ENCODE measurements at regions not wholly inside any gene's neighbourhood (a gene's known extent, or its start where the extent isn't known, plus 50 kb on each side); places are given as distances from the start of the nearest gene placed in this dataset.

DNA sequence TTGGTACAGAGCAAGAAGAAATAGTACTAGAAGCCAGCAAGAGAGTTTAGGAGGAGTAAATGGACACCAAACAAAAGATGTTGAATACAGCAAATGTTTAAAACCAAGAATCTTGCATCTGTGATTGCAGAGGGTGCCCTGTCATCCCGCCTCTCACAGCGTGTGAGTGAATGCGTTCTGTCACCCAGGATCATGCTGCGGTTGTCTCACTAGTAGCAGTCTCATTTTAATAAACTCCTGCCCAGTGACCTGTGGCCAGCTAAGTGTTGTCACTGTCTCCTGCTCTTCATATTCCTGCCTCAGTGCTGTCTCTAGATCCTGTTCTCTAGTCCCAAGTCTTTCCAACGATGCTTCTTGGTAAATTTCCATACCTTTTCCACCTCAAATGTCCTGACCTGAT is 584.6 kb downstream of the MCTP2 start:
- Histone ChIP-seq H3K36me3 (replicated peaks in 1 of 2; ENCODE audit: control insufficient read depth in 1 of 2, insufficient read depth in 2 of 2, low read length in 2 of 2) (no peaks in the 10 kb centered on the region), H3K4me1 (ENCODE audit: insufficient read depth, low read length) (no peaks in the 10 kb centered on the region), H3K4me2 (ENCODE audit: low read depth, low read length) (no peak overlapping the region), H3K4me3 (replicated peaks in 1 of 3; ENCODE audit: insufficient read depth in 1 of 3, low read depth in 2 of 3, low read length in 3 of 3) (no peak overlapping the region), H2AFZ (ENCODE audit: low read length) (no peak overlapping the region), H3K9me3 (ENCODE audit: low read length) (no peaks in the 10 kb centered on the region), H3K27me3 (ENCODE audit: control insufficient read depth in 1 of 2, insufficient read depth in 2 of 2, low read length in 2 of 2) (no peaks in the 10 kb centered on the region), H3K79me2 (ENCODE audit: insufficient read depth, low read length) (no peaks in the 10 kb centered on the region), H3K9ac (ENCODE audit: insufficient read depth, low read depth, low read length) (no peak overlapping the region), H4K20me1 (ENCODE audit: insufficient read depth, low read length) (no peaks in the 10 kb centered on the region), H3K27ac (ENCODE audit: extremely low read length, insufficient read depth, low read length) (no peak overlapping the region)
- no TSS peak for BruUV-seq (replicated peaks)
- POLR2A ChIA-PET, result no interaction called here
- in situ Hi-C loops (cut with HindIII; ENCODE audit: extremely low pct_ligation_motif_present, low pct_unique_long_range_greater_than_20kb), result loop anchor here (25.0 kb wide), 1 partner anchor 104 kb away; no protein-coding TSS in a partner anchor
- whole genome bisulfite sequencing (ENCODE audit: low lambda C conversion rate), result 25% methylated on average over 4 of the region's 5 CpGs
- intact Hi-C loops (cut with micrococcal nuclease; ENCODE audit: unreplicated experiment), result no loop called here
- CTCF ChIA-PET (ENCODE audit: low intra/inter-chr PET ratio, low total read pairs), result no interaction called here
- ATAC-seq (no peak), FAIRE-seq (no peak), DNase-seq (ENCODE audit: low spot score) (no peak)
- TF ChIP-seq, protein P1, sequence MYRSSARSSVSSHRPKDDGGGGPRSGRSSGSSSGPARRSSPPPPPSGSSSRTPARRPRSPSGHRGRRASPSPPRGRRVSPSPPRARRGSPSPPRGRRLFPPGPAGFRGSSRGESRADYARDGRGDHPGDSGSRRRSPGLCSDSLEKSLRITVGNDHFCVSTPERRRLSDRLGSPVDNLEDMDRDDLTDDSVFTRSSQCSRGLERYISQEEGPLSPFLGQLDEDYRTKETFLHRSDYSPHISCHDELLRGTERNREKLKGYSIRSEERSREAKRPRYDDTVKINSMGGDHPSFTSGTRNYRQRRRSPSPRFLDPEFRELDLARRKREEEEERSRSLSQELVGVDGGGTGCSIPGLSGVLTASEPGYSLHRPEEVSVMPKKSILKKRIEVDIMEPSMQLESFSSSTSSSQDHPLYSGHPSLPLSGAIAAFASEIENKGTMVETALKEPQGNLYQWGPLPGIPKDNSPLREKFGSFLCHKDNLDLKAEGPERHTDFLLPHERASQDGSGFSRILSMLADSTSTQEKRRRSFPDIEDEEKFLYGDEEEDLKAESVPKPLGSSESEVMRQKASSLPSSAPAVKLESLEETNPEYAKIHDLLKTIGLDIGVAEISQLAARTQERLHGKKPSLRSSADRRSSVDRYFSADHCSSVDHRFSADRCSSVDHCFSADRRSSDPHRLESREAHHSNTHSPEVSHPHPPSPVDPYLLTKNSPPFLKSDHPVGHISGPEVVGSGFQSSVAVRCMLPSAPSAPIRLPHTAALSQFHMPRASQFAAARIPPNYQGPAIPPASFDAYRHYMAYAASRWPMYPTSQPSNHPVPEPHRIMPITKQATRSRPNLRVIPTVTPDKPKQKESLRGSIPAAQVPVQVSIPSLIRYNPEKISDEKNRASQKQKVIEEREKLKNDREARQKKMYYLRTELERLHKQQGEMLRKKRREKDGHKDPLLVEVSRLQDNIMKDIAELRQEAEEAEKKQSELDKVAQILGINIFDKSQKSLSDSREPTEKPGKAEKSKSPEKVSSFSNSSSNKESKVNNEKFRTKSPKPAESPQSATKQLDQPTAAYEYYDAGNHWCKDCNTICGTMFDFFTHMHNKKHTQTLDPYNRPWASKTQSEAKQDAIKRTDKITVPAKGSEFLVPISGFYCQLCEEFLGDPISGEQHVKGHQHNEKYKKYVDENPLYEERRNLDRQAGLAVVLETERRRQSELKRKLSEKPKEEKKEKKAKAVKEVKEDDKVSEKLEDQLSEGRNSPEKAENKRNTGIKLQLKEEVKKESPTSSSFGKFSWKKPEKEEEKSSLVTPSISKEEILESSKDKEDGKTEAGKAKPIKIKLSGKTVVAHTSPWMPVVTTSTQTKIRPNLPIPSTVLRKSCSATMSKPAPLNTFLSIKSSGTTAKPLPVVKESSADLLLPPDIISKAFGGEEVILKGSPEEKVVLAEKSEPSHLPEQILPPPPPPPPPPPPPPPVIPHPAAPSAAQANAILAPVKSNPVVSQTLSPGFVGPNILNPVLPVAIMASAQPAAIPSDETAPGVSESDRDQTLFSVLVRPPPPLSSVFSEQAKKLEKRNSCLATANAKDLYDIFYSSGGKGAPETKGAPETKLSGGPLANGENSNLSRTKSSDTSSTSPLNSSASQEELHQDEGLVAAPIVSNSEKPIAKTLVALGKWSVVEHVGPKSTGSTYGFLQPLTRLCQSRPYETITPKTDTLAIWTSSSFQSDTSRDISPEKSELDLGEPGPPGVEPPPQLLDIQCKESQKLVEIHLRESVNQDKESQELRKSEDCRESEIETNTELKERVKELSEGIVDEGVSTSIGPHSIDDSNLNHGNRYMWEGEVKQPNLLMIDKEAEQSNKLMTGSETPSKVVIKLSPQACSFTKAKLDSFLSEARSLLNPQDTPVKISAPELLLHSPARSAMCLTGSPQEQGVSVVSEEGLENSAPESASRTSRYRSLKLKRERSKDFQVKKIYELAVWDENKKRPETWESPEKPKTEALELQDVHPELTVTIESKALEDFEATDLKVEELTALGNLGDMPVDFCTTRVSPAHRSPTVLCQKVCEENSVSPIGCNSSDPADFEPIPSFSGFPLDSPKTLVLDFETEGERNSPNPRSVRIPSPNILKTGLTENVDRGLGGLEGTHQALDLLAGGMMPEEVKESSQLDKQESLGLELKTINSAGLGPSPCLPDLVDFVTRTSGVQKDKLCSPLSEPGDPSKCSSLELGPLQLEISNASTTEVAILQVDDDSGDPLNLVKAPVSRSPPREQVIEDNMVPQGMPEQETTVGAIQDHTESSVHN (CRISPR knock-in tag; IDR thresholded peaks at IDR 0.05), result no peak
- TF ChIP-seq TARDBP (CRISPR knock-in tag; IDR thresholded peaks at IDR 0.05) (no peak), PAXIP1 (CRISPR knock-in tag; conservative IDR thresholded peaks at IDR 0.05) (no peak)
- TF ChIP-seq, protein P2, sequence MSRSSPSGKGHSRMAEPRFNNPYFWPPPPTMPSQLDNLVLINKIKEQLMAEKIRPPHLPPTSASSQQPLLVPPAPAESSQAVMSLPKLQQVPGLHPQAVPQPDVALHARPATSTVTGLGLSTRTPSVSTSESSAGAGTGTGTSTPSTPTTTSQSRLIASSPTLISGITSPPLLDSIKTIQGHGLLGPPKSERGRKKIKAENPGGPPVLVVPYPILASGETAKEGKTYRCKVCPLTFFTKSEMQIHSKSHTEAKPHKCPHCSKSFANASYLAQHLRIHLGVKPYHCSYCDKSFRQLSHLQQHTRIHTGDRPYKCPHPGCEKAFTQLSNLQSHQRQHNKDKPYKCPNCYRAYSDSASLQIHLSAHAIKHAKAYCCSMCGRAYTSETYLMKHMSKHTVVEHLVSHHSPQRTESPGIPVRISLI (CRISPR knock-in tag; IDR thresholded peaks at IDR 0.05; ENCODE audit: borderline replicate concordance), result no peak
- TF ChIP-seq, protein P3, sequence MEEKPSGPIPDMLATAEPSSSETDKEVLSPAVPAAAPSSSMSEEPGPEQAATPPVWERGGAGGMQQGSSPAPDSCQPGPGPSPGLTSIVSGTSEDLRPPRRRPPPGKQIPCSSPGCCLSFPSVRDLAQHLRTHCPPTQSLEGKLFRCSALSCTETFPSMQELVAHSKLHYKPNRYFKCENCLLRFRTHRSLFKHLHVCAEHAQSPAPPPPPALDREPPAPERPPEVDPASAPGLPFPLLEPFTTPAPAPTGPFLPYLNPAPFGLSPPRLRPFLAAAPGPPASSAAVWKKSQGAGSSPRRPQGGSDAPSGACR (CRISPR knock-in tag; IDR thresholded peaks at IDR 0.05), result no peak
